ENCODE measurements at regions not wholly inside any gene's neighbourhood (a gene's known extent, or its start where the extent isn't known, plus 50 kb on each side); places are given as distances from the start of the nearest gene placed in this dataset.

DNA sequence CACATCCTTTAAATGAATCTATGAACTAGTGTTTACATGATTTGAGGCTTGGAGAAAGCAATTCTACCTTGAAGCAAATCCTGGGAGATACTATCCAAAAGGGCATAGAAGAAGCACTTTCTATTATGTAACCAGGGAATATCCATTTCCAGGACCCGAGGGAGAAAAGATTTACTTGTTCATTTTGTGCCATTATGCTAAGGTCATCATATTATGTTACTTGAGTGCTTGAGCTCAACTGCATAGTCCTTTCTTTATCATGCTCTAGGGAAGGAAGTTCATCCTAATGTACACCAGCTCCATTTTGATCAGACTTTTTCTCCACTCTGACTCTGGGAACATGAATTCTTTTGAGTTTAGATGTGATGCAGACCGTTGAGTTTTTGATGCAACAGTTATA, 188.6 kb upstream of the SNX7 start:
- POLR2A ChIA-PET = no interaction called here
- no peak for DNase-seq
- peaks cover 0 to 5% of the 10 kb centered on the region in 2 experiments; a peak in 2 of 4 replicates for H3K4me1 ChIP-seq (ENCODE audit: control insufficient read depth in 1 of 2, insufficient read depth in 2 of 2, low read depth in 1 of 2, low read length in 1 of 2)
- WGBS (ENCODE audit: low lambda C conversion rate) = 53% methylated on average over 2 of the region's 2 CpGs
- no peaks in the 10 kb centered on the region for H3K27me3 ChIP-seq (ENCODE audit: insufficient read depth)
- H3K36me3 ChIP-seq (replicated peaks in 1 of 2; ENCODE audit: control insufficient read depth in 1 of 2, insufficient read depth in 2 of 2, low read length in 1 of 2) = no peaks in the 10 kb centered on the region
- no peaks in the 10 kb centered on the region for H3K79me2 ChIP-seq (ENCODE audit: insufficient read depth)
- H3K9ac ChIP-seq = no peak overlapping the region
- no peaks in the 10 kb centered on the region for H3K9me2 ChIP-seq
- no peaks in the 10 kb centered on the region for H3F3A ChIP-seq (replicated peaks; ENCODE audit: insufficient read depth)
- no peaks in the 10 kb centered on the region for H3K9me3 ChIP-seq
- no peak overlapping the region for H2AFZ ChIP-seq (ENCODE audit: low read depth)
- H3K4me2 ChIP-seq = no peak overlapping the region
- CTCF ChIA-PET = no interaction called here
- H4K20me1 ChIP-seq (ENCODE audit: insufficient read depth) = no peaks in the 10 kb centered on the region
- TF ChIP-seq JUND (IDR thresholded peaks at IDR 0.05) = no peak
- TF ChIP-seq MEF2A (IDR thresholded peaks at IDR 0.05; ENCODE audit: borderline replicate concordance, low read depth) = no peak
- TF ChIP-seq FOXM1 (IDR thresholded peaks at IDR 0.05; ENCODE audit: low read depth) = no peak
- TF ChIP-seq, protein P1, sequence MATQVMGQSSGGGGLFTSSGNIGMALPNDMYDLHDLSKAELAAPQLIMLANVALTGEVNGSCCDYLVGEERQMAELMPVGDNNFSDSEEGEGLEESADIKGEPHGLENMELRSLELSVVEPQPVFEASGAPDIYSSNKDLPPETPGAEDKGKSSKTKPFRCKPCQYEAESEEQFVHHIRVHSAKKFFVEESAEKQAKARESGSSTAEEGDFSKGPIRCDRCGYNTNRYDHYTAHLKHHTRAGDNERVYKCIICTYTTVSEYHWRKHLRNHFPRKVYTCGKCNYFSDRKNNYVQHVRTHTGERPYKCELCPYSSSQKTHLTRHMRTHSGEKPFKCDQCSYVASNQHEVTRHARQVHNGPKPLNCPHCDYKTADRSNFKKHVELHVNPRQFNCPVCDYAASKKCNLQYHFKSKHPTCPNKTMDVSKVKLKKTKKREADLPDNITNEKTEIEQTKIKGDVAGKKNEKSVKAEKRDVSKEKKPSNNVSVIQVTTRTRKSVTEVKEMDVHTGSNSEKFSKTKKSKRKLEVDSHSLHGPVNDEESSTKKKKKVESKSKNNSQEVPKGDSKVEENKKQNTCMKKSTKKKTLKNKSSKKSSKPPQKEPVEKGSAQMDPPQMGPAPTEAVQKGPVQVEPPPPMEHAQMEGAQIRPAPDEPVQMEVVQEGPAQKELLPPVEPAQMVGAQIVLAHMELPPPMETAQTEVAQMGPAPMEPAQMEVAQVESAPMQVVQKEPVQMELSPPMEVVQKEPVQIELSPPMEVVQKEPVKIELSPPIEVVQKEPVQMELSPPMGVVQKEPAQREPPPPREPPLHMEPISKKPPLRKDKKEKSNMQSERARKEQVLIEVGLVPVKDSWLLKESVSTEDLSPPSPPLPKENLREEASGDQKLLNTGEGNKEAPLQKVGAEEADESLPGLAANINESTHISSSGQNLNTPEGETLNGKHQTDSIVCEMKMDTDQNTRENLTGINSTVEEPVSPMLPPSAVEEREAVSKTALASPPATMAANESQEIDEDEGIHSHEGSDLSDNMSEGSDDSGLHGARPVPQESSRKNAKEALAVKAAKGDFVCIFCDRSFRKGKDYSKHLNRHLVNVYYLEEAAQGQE (IDR thresholded peaks at IDR 0.05; ENCODE audit: low read depth, low read length) = no peak
- TF ChIP-seq EP300 (IDR thresholded peaks at IDR 0.05; ENCODE audit: borderline replicate concordance in 1 of 2, low read depth in 1 of 2, low read length in 1 of 2) = no peak
- no peak for TF ChIP-seq EZH2phosphoT487 (IDR thresholded peaks at IDR 0.05; ENCODE audit: borderline replicate concordance, low read depth)
- TF ChIP-seq, protein P2, sequence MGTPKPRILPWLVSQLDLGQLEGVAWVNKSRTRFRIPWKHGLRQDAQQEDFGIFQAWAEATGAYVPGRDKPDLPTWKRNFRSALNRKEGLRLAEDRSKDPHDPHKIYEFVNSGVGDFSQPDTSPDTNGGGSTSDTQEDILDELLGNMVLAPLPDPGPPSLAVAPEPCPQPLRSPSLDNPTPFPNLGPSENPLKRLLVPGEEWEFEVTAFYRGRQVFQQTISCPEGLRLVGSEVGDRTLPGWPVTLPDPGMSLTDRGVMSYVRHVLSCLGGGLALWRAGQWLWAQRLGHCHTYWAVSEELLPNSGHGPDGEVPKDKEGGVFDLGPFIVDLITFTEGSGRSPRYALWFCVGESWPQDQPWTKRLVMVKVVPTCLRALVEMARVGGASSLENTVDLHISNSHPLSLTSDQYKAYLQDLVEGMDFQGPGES (IDR thresholded peaks at IDR 0.05; ENCODE audit: low read depth, low read length) = no peak
- no peak for TF ChIP-seq GATA2 (CRISPR knock-in tag; IDR thresholded peaks at IDR 0.05)
- no peak overlapping the region for H3K27ac ChIP-seq (ENCODE audit: low read depth in 2 of 2, low read length in 1 of 2)
- H3K4me3 ChIP-seq (ENCODE audit: low read depth in 2 of 2, low read length in 1 of 2) = no peak overlapping the region

DNA sequence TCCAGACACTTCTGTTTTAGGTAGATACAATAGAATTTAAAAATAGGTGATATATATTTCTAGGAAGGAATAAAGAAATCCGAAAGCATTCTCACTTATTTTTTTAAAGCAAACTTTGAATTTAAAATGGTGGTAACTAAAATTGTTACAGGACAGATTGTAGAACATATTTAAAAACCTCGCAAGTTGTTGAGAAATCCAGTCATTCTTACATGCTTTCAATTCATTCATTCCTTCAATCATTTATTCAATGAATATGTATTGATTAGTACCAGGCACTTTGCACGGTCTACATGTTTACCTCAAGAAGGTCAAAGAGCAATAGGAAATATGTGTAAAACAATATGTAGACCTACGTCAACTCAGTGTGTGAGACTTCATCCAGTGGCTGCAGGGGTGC, 189.9 kb upstream of the SNX7 start:
- CTCF ChIA-PET = no interaction called here
- Histone ChIP-seq H3K27ac (ENCODE audit: low read depth in 2 of 2, low read length in 1 of 2) (no peak overlapping the region), H3K36me3 (replicated peaks in 1 of 2; ENCODE audit: control insufficient read depth in 1 of 2, insufficient read depth in 2 of 2, low read length in 1 of 2) (no peaks in the 10 kb centered on the region), H3K9ac (no peak overlapping the region), H3K4me2 (no peak overlapping the region), H3K27me3 (ENCODE audit: insufficient read depth) (no peaks in the 10 kb centered on the region), H2AFZ (ENCODE audit: low read depth) (no peak overlapping the region), H3K4me1 (ENCODE audit: control insufficient read depth in 1 of 2, insufficient read depth in 2 of 2, low read depth in 1 of 2, low read length in 1 of 2) (peaks cover 6 to 15% of the 10 kb centered on the region in 2 experiments; a peak in 3 of 4 replicates), H3F3A (replicated peaks; ENCODE audit: insufficient read depth) (no peaks in the 10 kb centered on the region), H3K9me2 (no peaks in the 10 kb centered on the region), H4K20me1 (ENCODE audit: insufficient read depth) (no peaks in the 10 kb centered on the region), H3K79me2 (ENCODE audit: insufficient read depth) (no peaks in the 10 kb centered on the region), H3K4me3 (ENCODE audit: low read depth in 2 of 2, low read length in 1 of 2) (no peak overlapping the region), H3K9me3 (no peaks in the 10 kb centered on the region)
- WGBS (ENCODE audit: low lambda C conversion rate) = 94% methylated on average over 4 of the region's 4 CpGs
- POLR2A ChIA-PET = no interaction called here
- DNase-seq = no peak
- TF ChIP-seq, protein P3, sequence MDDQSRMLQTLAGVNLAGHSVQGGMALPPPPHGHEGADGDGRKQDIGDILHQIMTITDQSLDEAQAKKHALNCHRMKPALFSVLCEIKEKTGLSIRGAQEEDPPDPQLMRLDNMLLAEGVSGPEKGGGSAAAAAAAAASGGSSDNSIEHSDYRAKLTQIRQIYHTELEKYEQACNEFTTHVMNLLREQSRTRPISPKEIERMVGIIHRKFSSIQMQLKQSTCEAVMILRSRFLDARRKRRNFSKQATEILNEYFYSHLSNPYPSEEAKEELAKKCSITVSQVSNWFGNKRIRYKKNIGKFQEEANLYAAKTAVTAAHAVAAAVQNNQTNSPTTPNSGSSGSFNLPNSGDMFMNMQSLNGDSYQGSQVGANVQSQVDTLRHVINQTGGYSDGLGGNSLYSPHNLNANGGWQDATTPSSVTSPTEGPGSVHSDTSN (IDR thresholded peaks at IDR 0.05) = no peak
- no peak for TF ChIP-seq NFIC (IDR thresholded peaks at IDR 0.05; ENCODE audit: borderline replicate concordance)
- TF ChIP-seq, protein P4, sequence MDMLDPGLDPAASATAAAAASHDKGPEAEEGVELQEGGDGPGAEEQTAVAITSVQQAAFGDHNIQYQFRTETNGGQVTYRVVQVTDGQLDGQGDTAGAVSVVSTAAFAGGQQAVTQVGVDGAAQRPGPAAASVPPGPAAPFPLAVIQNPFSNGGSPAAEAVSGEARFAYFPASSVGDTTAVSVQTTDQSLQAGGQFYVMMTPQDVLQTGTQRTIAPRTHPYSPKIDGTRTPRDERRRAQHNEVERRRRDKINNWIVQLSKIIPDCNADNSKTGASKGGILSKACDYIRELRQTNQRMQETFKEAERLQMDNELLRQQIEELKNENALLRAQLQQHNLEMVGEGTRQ (IDR thresholded peaks at IDR 0.05; ENCODE audit: borderline replicate concordance, low read depth, low read length) = no peak
- TF ChIP-seq RFX5 (IDR thresholded peaks at IDR 0.05; ENCODE audit: low read length) = no peak
- TF ChIP-seq RCOR1 (IDR thresholded peaks at IDR 0.05; ENCODE audit: low read length) = no peak
- no peak for TF ChIP-seq JUND (IDR thresholded peaks at IDR 0.05)
- TF ChIP-seq, protein P5, sequence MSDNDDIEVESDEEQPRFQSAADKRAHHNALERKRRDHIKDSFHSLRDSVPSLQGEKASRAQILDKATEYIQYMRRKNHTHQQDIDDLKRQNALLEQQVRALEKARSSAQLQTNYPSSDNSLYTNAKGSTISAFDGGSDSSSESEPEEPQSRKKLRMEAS (IDR thresholded peaks at IDR 0.05; ENCODE audit: low read depth) = no peak
- TF ChIP-seq ELF1 (IDR thresholded peaks at IDR 0.05) = no peak
- TF ChIP-seq TAF1 (IDR thresholded peaks at IDR 0.05; ENCODE audit: borderline replicate concordance, low read depth, low read length) = no peak
- TF ChIP-seq, protein P6, sequence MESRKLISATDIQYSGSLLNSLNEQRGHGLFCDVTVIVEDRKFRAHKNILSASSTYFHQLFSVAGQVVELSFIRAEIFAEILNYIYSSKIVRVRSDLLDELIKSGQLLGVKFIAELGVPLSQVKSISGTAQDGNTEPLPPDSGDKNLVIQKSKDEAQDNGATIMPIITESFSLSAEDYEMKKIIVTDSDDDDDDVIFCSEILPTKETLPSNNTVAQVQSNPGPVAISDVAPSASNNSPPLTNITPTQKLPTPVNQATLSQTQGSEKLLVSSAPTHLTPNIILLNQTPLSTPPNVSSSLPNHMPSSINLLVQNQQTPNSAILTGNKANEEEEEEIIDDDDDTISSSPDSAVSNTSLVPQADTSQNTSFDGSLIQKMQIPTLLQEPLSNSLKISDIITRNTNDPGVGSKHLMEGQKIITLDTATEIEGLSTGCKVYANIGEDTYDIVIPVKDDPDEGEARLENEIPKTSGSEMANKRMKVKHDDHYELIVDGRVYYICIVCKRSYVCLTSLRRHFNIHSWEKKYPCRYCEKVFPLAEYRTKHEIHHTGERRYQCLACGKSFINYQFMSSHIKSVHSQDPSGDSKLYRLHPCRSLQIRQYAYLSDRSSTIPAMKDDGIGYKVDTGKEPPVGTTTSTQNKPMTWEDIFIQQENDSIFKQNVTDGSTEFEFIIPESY (IDR thresholded peaks at IDR 0.05; ENCODE audit: borderline replicate concordance, low read depth) = no peak
